Keratinocyte (primary cell): ENCODE measurements at regions not wholly inside any gene's neighbourhood (a gene's known extent, or its start where the extent isn't known, plus 50 kb on each side); places are given as distances from the start of the nearest gene placed in this dataset.

Experiments
- DNase-seq: peaks from one replicate; pipeline ENCODE4 v3.0.0-alpha.2; 2011; ENCODE audit warnings: low read depth, missing footprints, low spot score
- FAIRE-seq: peaks from 2 replicates; lab custom pipeline; 2011; peaks lifted over from hg19 to GRCh38; lab: Jason Lieb, UNC
- H2AFZ ChIP-seq: 2 replicates; pipeline ENCODE4 v1.6.0; 2012; ENCODE audit warnings: low read length, control low read depth, inconsistent platforms; ENCODE audit not compliant: control insufficient read depth
- H3K27ac ChIP-seq: 2 replicates; pipeline ENCODE4 v1.5.1; 2011; ENCODE audit warnings: low read length; ENCODE audit not compliant: control insufficient read depth, insufficient read depth
- H3K27me3 ChIP-seq: 3 replicates; pipeline ENCODE4 v1.6.0; 2011; ENCODE audit warnings: low read length; ENCODE audit not compliant: control insufficient read depth, insufficient read depth; ENCODE audit errors: extremely low read depth
- H3K36me3 ChIP-seq, 2 experiments: 2 replicates in 1 of 2; 3 replicates in 1 of 2; pipeline ENCODE4 v1.5.1; 2011; ENCODE audit warnings: low read length in 2 of 2, mild to moderate bottlenecking in 1 of 2; ENCODE audit not compliant: control insufficient read depth in 2 of 2, insufficient read depth in 2 of 2; ENCODE audit errors: extremely low read depth in 1 of 2
- H3K4me1 ChIP-seq: 3 replicates; pipeline ENCODE4 v1.5.1; 2011; ENCODE audit warnings: low read length; ENCODE audit not compliant: control insufficient read depth, insufficient read depth; ENCODE audit errors: extremely low read depth
- H3K4me2 ChIP-seq: 3 replicates; pipeline ENCODE4 v1.6.0; 2011; ENCODE audit warnings: low read depth, low read length; ENCODE audit not compliant: control insufficient read depth, insufficient read depth; ENCODE audit errors: extremely low read depth
- H3K4me3 ChIP-seq, 3 experiments: fragments of 200-600 bp in 1 of 3; sonication (generic) in 1 of 3; 2 replicates in 2 of 3; 3 replicates in 1 of 3; pipeline ENCODE4 v1.5.1; 2011 to 2016; ENCODE audit warnings: low read length in 3 of 3, mild to moderate bottlenecking in 3 of 3, control low read depth in 2 of 3, inconsistent platforms in 1 of 3, low read depth in 1 of 3, mixed read lengths in 1 of 3, mixed run types in 1 of 3, moderate library complexity in 1 of 3; ENCODE audit not compliant: control insufficient read depth in 2 of 3, insufficient read depth in 2 of 3; ENCODE audit errors: extremely low read depth in 1 of 3
- H3K79me2 ChIP-seq: 2 replicates; pipeline ENCODE4 v1.6.0; 2012; ENCODE audit warnings: low read length; ENCODE audit not compliant: control insufficient read depth, insufficient read depth
- H3K9ac ChIP-seq: 3 replicates; pipeline ENCODE4 v1.6.0; 2011; ENCODE audit warnings: low read length; ENCODE audit not compliant: control insufficient read depth, insufficient read depth; ENCODE audit errors: extremely low read depth
- H3K9me1 ChIP-seq: 3 replicates; pipeline ENCODE4 v1.6.0; 2011; ENCODE audit warnings: low read length; ENCODE audit not compliant: control insufficient read depth, insufficient read depth; ENCODE audit errors: extremely low read depth
- H3K9me3 ChIP-seq: 2 replicates; pipeline ENCODE4 v1.5.1; 2012; ENCODE audit warnings: low read depth, low read length; ENCODE audit not compliant: control insufficient read depth
- H4K20me1 ChIP-seq: 3 replicates; pipeline ENCODE4 v1.6.0; 2011; ENCODE audit warnings: low read length; ENCODE audit not compliant: control insufficient read depth, insufficient read depth; ENCODE audit errors: extremely low read depth
- CTCF ChIP-seq, 3 experiments: IDR thresholded peaks in 1 of 3; conservative IDR thresholded peaks in 1 of 3; optimal IDR thresholded peaks in 1 of 3; 2 replicates in 2 of 3; 3 replicates in 1 of 3; pipeline versions ENCODE3 to v1.5.1; 2011; ENCODE audit warnings: low read length in 3 of 3, mild to moderate bottlenecking in 3 of 3, moderate library complexity in 2 of 3, control low read depth in 1 of 3, inconsistent platforms in 1 of 3; ENCODE audit not compliant: insufficient read depth in 2 of 3; ENCODE audit errors: extremely low read depth in 1 of 3
- EZH2 ChIP-seq: IDR thresholded peaks from one replicate; pipeline ENCODE4 v1.6.1; 2012; ENCODE audit warnings: inconsistent platforms, mild to moderate bottlenecking, low read length, moderate library complexity
- dilution Hi-C: fragments of 300-500 bp; cut with MboI; formaldehyde crosslinking; loops from one replicate; pipeline ENCODE4 v1.7.0; 2020; ENCODE audit warnings: low sequenced_read_pairs; ENCODE audit not compliant: extremely low pct_ligation_motif_present

GRCh38 chr12:89966495-89967240, 258.0 kb upstream of the ATP2B1 start:
- no peaks in the 10 kb centered on the region for H3K27me3 ChIP-seq
- no peaks in the 10 kb centered on the region for H3K9me1 ChIP-seq
- no peak overlapping the region for H3K4me3 ChIP-seq
- dilution Hi-C loops, result no loop called here
- DNase-seq (no peak), FAIRE-seq (no peak)
- no peak for TF ChIP-seq CTCF (optimal IDR thresholded peaks at IDR 0.05 in 1 of 3, IDR thresholded peaks at IDR 0.05 in 1 of 3, conservative IDR thresholded peaks at IDR 0.05 in 1 of 3; ENCODE audit: extremely low read depth in 1 of 3, insufficient read depth in 2 of 3, low read length in 3 of 3)
- no peak for TF ChIP-seq EZH2
- H3K4me2 ChIP-seq, result no peak overlapping the region
- no peaks in the 10 kb centered on the region for H3K36me3 ChIP-seq
- peaks cover 14% of the 10 kb centered on the region for H3K4me1 ChIP-seq
- no peak overlapping the region for H2AFZ ChIP-seq
- H3K27ac ChIP-seq, result no peak overlapping the region
- no peaks in the 10 kb centered on the region for H4K20me1 ChIP-seq
- no peaks in the 10 kb centered on the region for H3K79me2 ChIP-seq
- H3K9ac ChIP-seq, result no peak overlapping the region
- no peaks in the 10 kb centered on the region for H3K9me3 ChIP-seq

GRCh38 chr12:89965993-89966392, 257.4 kb upstream of the ATP2B1 start:
- H3K9me3 ChIP-seq, result no peaks in the 10 kb centered on the region
- H4K20me1 ChIP-seq, result no peaks in the 10 kb centered on the region
- no peaks in the 10 kb centered on the region for H3K79me2 ChIP-seq
- no peak overlapping the region for H3K27ac ChIP-seq
- TF ChIP-seq CTCF (optimal IDR thresholded peaks at IDR 0.05 in 1 of 3, IDR thresholded peaks at IDR 0.05 in 1 of 3, conservative IDR thresholded peaks at IDR 0.05 in 1 of 3; ENCODE audit: extremely low read depth in 1 of 3, insufficient read depth in 2 of 3, low read length in 3 of 3) (no peak), EZH2 (no peak)
- no peak overlapping the region for H3K4me2 ChIP-seq
- no peaks in the 10 kb centered on the region for H3K9me1 ChIP-seq
- no peak overlapping the region for H3K9ac ChIP-seq
- H3K36me3 ChIP-seq, result no peaks in the 10 kb centered on the region
- H3K27me3 ChIP-seq, result no peaks in the 10 kb centered on the region
- dilution Hi-C loops, result no loop called here
- H3K4me3 ChIP-seq, result no peak overlapping the region
- no peak overlapping the region for H2AFZ ChIP-seq
- no peak for FAIRE-seq
- H3K4me1 ChIP-seq, result peaks cover 13% of the 10 kb centered on the region
- no peak for DNase-seq
